Non-pigmented ciliary epithelial cell (primary cell): ENCODE measurements at regions not wholly inside any gene's neighbourhood (a gene's known extent, or its start where the extent isn't known, plus 50 kb on each side); places are given as distances from the start of the nearest gene placed in this dataset.
"Not testable (repeated sequence)": the region's sequence is repeated elsewhere in the genome, so short reads cannot be mapped to it uniquely, and the experiment has no call there.

Experiments
- DNase-seq: peaks from one replicate; pipeline ENCODE4 v3.0.0-alpha.2; 2010; ENCODE audit warnings: low read depth

GRCh38 chr11:128161436-128161835, 425.9 kb downstream of the ETS1 start:
- no peak for DNase-seq

DNA sequence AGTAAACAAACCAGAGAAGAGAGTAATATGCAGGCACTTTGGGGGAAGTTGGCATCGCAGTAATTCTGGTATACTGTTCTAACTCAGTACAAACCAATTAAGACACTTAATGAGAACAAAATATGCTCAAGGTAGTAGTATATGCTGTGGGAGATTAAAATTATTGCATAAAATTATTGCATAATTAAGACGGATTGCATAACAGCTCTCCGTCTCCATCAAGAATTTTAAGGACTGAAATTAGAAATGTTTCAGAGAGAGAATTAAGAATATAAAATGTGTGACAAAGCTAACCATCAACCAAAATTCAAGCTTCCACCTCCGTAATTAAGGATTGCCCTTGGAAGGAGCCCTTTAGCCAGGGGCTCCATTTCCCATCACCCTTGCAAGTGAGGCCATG, 428.5 kb downstream of the ETS1 start:
- DNase-seq: no peak

DNA sequence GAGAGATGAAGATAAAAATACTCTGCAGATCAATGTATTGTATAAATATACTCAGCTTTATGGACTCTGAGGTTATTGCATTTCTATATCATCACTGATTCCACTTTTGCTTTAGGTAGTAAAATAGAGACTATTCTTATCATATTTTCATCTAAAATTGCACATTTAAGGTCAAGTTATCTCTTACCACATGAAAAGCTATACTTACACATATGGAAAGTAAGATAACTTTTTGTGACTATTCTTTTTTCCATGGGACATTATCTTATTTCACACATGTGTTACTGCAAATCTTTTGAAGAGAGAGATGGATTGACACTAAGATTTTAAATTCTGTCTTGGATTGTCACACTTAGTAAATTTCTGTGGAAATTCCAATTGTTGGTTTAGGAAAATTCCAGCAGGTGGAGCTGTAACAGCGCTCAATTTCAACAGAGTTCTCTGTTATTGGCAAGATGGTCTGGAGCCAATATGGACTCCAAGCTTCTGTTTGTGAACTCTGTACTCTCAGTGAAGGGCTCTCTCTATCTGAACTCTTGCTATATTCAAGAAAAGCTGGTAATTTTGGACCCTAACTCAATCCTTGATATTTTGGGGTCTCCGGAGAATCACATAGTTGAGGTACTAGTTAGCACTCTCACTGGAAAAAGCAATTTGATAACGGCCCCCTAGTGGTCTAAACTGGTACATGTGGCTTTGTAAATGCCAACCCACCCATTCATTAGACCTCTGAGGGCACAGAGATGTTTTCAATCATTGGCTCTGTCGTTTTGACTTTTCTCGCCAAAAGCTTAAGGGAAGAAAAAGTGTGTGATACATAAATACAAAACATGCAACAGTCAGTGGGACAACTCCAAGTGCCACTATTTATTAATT, 429.7 kb downstream of the ETS1 start:
- no peak for DNase-seq

DNA sequence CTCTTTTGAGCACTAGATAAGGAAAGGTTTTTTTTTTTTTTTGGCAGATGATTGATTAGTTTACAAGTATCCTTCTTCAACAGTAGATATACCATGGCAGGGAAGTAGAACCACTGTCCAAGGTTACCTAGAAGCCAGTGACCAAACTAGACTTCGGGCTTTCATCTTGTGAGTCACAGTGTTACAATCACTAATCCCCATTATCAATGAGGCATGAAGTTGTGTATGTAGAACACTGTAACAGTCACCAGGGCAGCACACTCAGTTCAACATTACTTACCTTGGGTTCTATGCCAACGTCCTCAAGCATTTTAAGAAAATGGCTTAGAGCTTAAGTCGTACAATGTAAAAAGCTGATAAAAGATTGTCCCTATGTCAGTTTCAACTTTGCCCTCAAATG, 430.9 kb downstream of the ETS1 start:
- DNase-seq: no peak

GRCh38 chr11:128155590-128155989, 431.8 kb downstream of the ETS1 start:
- no peak for DNase-seq

GRCh38 chr11:128153697-128154048, 433.7 kb downstream of the ETS1 start:
- no peak for DNase-seq

- no peak for DNase-seq
Observed at GRCh38 chr11:128152796-128153696, 434.3 kb downstream of the ETS1 start.

DNA sequence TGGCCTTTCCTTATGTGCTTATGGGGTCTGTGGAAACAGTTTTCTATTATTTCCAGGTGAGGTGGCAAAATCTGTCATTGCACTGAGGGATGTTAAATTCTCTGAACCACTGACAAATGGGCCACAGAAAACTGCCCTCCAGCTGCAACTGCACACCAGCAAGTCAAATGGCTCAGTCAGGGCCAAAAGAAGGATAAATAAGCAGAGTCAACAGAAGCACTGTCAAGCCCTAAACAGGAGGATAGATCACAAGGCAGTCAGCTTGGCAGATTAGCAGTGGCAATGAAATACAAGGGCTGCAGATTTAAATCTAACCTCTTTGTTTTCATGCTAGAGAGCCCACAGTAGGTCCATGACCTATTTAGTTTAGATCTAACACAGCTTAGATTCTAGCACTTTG, 435.6 kb downstream of the ETS1 start:
- DNase-seq: no peak

- DNase-seq: no peak
Observed at GRCh38 chr11:128151338-128151737, 436.0 kb downstream of the ETS1 start.

GRCh38 chr11:128148208-128148607, 439.1 kb downstream of the ETS1 start:
- no peak for DNase-seq

GRCh38 chr11:128146926-128147605, 440.3 kb downstream of the ETS1 start:
- DNase-seq: no peak

- DNase-seq: not testable (repeated sequence)
Observed at GRCh38 chr11:128140293-128140692, 447.1 kb downstream of the ETS1 start.

- no peak for DNase-seq
Observed at GRCh38 chr11:128135451-128135850, 451.9 kb downstream of the ETS1 start.

GRCh38 chr11:128133501-128133900, 453.9 kb downstream of the ETS1 start:
- no peak for DNase-seq

GRCh38 chr11:128130052-128130451, 457.3 kb downstream of the ETS1 start:
- DNase-seq: no peak

- DNase-seq: no peak
Observed at GRCh38 chr11:128125723-128126122, 461.6 kb downstream of the ETS1 start.

DNA sequence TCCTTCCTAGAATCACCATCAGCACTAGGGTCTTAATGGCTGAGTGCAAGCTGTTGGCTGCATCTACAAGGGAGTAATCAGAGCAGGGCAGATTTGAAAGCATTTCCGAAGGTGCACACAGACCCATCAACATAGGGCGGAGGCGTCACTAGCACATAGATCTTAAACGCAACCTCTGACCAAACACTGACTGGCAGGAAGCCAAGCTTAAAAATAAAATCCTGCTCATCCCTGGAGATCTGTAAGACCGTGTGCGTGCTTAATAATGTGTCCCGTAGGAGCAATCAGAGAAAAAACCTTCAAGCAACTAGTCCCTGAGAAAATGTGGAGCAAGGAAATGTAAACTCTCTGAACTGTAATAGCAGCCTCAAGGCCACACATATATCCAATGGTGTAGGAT, 470.5 kb downstream of the ETS1 start:
- no peak for DNase-seq

DNA sequence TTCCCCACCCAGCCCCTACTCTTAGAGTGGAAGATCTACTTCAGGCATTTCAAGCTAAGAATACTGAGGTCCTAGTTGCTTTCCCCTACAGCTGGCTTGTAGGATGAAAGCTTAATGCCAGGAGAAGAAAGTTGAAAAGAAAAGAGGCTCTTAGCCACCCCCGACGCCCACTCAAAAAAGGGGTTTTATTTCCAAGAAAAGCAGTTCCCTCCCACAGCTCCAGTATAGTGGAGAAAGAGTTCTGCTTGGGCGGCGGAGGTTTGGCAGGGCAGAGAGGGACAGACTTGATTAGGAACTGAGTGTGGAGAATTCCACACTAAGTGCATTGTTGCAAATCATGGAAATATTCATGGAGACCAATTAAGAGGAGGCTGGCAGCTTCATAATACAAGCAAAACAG, 470.9 kb downstream of the ETS1 start:
- no peak for DNase-seq

DNA sequence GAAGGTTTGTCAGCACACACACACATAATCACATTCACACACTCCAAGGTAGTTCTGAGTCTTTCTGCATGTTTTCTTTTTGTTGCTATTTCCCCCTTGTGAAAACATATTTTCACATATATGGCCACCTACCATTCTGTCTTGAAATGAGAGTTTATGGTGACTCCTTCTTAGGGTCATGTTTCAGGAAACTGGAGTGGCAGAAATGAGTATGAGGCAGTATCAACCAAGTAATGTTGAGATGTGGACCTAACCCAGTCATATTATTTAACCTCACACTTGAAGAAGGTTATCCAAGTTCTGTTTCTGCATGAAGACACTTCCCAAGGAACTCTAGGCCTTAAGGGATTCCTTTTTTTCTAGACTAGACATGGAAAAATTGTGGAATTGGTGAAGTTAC, 481.4 kb downstream of the ETS1 start:
- no peak for DNase-seq

DNA sequence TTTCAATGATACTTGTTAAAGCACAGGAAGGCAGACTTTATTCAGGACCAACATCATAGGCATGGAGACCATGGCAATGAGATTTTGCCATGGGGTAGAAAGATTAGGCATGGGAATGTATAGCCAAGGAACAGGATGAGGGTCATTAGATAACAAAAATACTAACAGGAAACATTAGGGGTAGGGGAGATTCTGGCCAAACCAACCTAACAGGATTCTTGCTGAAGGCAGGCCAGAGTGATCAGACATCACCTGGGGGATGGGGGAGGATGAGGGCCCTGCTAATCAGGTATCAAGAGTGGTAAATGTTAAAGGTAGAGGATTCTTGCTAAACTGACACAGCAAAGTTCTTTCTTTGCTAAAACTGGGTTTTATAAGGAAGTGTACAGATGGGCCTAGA, 481.8 kb downstream of the ETS1 start:
- DNase-seq: no peak

- DNase-seq: no peak
Observed at GRCh38 chr11:128103278-128103873, 484.0 kb downstream of the ETS1 start.

GRCh38 chr11:128098781-128099180, 488.6 kb downstream of the ETS1 start:
- DNase-seq: no peak
